Stomach (tissue), 8 donors: ENCODE measurements at regions not wholly inside any gene's neighbourhood (a gene's known extent, or its start where the extent isn't known, plus 50 kb on each side); places are given as distances from the start of the nearest gene placed in this dataset.

Experiments used
- DNase-seq, 2 donors: peaks; one replicate each; pipeline versions ENCODE4 v3.0.0 to v3.0.0-alpha.2; 2013 to 2019
- H3K27ac ChIP-seq, 5 donors: fragments of 200-600 bp in 4 of 5; sonication (generic) in 4 of 5; one replicate each; pipeline ENCODE4 v1.5.1; 2013 to 2019; ENCODE audit warnings: mild to moderate bottlenecking in 1 of 5, moderate library complexity in 1 of 5
- H3K27me3 ChIP-seq, 3 donors: fragments of 200-600 bp; sonication (generic); one replicate each; pipeline ENCODE4 v1.5.1; 2017 to 2019; ENCODE audit warnings: mixed run types in 1 of 3
- H3K36me3 ChIP-seq, 4 donors: fragments of 200-600 bp; sonication (generic); 1 replicate in 3 of 4; 2 replicates in 1 of 4; pipeline ENCODE4 v1.5.1; 2016 to 2019
- H3K4me1 ChIP-seq, 4 donors: fragments of 200-600 bp; sonication (generic); one replicate each; pipeline ENCODE4 v1.5.1; 2016 to 2019
- H3K4me3 ChIP-seq, 4 donors: fragments of 200-600 bp; sonication (generic) in 3 of 4; one replicate each; pipeline ENCODE4 v1.5.1; 2016 to 2019; ENCODE audit warnings: mild to moderate bottlenecking in 1 of 4
- H3K9me3 ChIP-seq, 4 donors: fragments of 200-600 bp; sonication (generic); one replicate each; pipeline ENCODE4 v1.5.1; 2016 to 2019
- CTCF ChIP-seq, 7 experiments: fragments of 450-650 bp in 4 of 7; fragments of 200-600 bp in 3 of 7; sonication (generic) in 3 of 7; IDR thresholded peaks; one replicate each; pipeline ENCODE4 v1.5.1; 2016 to 2019; ENCODE audit warnings: antibody characterized with exemption in 7 of 7, control low read depth in 2 of 7, mild to moderate bottlenecking in 1 of 7
- EP300 ChIP-seq: sonication (generic); formaldehyde crosslinking; IDR thresholded peaks from one replicate; pipeline ENCODE4 v1.6.1; 2017; ENCODE audit warnings: antibody characterized with exemption
- POLR2A ChIP-seq, 4 donors: fragments of 450-650 bp; IDR thresholded peaks; one replicate each; pipeline ENCODE4 v1.6.1; 2016; ENCODE audit warnings: antibody characterized with exemption in 4 of 4, control low read depth in 2 of 4, mild to moderate bottlenecking in 1 of 4, moderate library complexity in 1 of 4
- POLR2AphosphoS5 ChIP-seq, 3 donors: sonication (generic); formaldehyde crosslinking; IDR thresholded peaks; one replicate each; pipeline ENCODE4 v1.6.1; 2016; ENCODE audit warnings: antibody characterized with exemption in 3 of 3
- WGBS, 5 donors: extraction: QIAGEN DNeasy Blood & Tissue Kit in 3 of 5; methylation state at CpG; one replicate each; pipeline versions ENCODE4 v1.1.5 to v1.1.7; 2013 to 2018; 5-methylcytosine and 5-hydroxymethylcytosine counted together
- intact Hi-C: fragments of 100-400 bp; cut with DNase I; formaldehyde crosslinking; loops from one replicate; pipeline ENCODE4 v1.15.1; 2023; ENCODE audit warnings: low total_unique reads
- donor health status: healthy with polysubstance abuse.
- donor health status: Bipolar disorder and iron deficiency.
- donor health status: healthy.

GRCh38 chr18:34632321-34632720 is 77.8 kb upstream of the DTNA start:
- H3K4me3 ChIP-seq: no peak overlapping the region

GRCh38 chr18:34633368-34633767 is 76.7 kb upstream of the DTNA start:
- intact Hi-C loops: no loop called here
- Histone ChIP-seq H3K4me1 (no peaks in the 10 kb centered on the region), H3K27ac (no peak overlapping the region), H3K4me3 (no peak overlapping the region), H3K36me3 (no peaks in the 10 kb centered on the region), H3K9me3 (no peaks in the 10 kb centered on the region), H3K27me3 (no peaks in the 10 kb centered on the region)
- 62 to 89% (median 78%) methylated on average over 1 of the region's 1 CpG for WGBS, 5 donors
- TF ChIP-seq EP300: no peak
- no peak for TF ChIP-seq CTCF (IDR thresholded peaks at IDR 0.05)
- TF ChIP-seq POLR2A (IDR thresholded peaks at IDR 0.05): no peak
- no peak for TF ChIP-seq POLR2AphosphoS5 (IDR thresholded peaks at IDR 0.05)
- DNase-seq: no peak

More at GRCh38 chr18:34632321-34632720, 77.8 kb upstream of the DTNA start:
- intact Hi-C loops: no loop called here
- no peak for DNase-seq
- Histone ChIP-seq H3K27me3 (no peaks in the 10 kb centered on the region), H3K36me3 (no peaks in the 10 kb centered on the region), H3K27ac (no peak overlapping the region), H3K4me1 (no peaks in the 10 kb centered on the region), H3K9me3 (no peaks in the 10 kb centered on the region)
- no peak for TF ChIP-seq EP300
- no peak for TF ChIP-seq POLR2AphosphoS5 (IDR thresholded peaks at IDR 0.05)
- no peak for TF ChIP-seq CTCF (IDR thresholded peaks at IDR 0.05)
- 54 to 72% (median 65%) methylated on average over 3 of the region's 3 CpGs for WGBS, 5 donors

- no peak overlapping the region for H3K4me3 ChIP-seq
- no peaks in the 10 kb centered on the region for H3K4me1 ChIP-seq
- no peak for TF ChIP-seq CTCF (IDR thresholded peaks at IDR 0.05)
- no peaks in the 10 kb centered on the region for H3K36me3 ChIP-seq
- no peaks in the 10 kb centered on the region for H3K9me3 ChIP-seq
- no peak for DNase-seq
- H3K27me3 ChIP-seq: no peaks in the 10 kb centered on the region
- H3K27ac ChIP-seq: no peak overlapping the region
- intact Hi-C loops: no loop called here
- WGBS, 5 donors: 48 to 68% (median 59%) methylated on average over 3 of the region's 3 CpGs
Observed at GRCh38 chr18:34637094-34637801, 72.8 kb upstream of the DTNA start.

GRCh38 chr18:34639687-34640086 is 70.4 kb upstream of the DTNA start:
- Histone ChIP-seq H3K9me3 (no peaks in the 10 kb centered on the region), H3K27ac (no peak overlapping the region), H3K36me3 (no peaks in the 10 kb centered on the region), H3K4me1 (no peaks in the 10 kb centered on the region), H3K27me3 (no peaks in the 10 kb centered on the region), H3K4me3 (no peak overlapping the region)
- DNase-seq: no peak
- WGBS, 5 donors: 53 to 75% (median 63%) methylated on average over 1 of the region's 1 CpG
- intact Hi-C loops: no loop called here
- TF ChIP-seq CTCF (IDR thresholded peaks at IDR 0.05) (no peak), EP300 (no peak), POLR2AphosphoS5 (IDR thresholded peaks at IDR 0.05) (no peak), POLR2A (IDR thresholded peaks at IDR 0.05) (no peak)
